RPMI7951 (cell line): ENCODE measurements at regions not wholly inside any gene's neighbourhood (a gene's known extent, or its start where the extent isn't known, plus 50 kb on each side); places are given as distances from the start of the nearest gene placed in this dataset.
A peak's percentile ranks its signal among the peaks of the same experiment; 100 is the strongest.

Source experiments
- DNase-seq: peaks from one replicate; pipeline ENCODE4 v3.0.0-alpha.2; 2012; ENCODE audit warnings: low read depth

DNA sequence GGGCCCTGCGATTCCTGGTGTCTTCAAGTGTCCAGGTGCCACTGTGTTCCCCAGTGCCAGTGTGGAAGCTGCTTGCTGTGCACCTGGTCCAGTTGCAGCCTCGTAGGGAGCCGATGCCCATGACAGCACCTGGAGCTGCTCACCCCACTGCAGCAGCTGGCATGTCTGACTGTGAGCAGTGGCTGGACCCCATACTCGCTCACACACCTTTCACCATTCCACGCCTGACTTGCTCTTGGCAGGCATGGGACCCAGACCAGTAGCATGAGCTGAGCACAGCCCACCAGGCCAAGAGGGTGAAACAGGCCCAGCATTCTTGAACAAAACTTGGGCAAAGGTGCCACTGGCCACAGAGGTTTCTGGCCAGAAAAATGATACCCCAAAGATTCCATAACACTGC is 124.5 kb upstream of the THY1 start:
- no peak for DNase-seq

GRCh38 chr11:119545978-119546915 is 123.3 kb upstream of the THY1 start:
- no peak for DNase-seq

DNA sequence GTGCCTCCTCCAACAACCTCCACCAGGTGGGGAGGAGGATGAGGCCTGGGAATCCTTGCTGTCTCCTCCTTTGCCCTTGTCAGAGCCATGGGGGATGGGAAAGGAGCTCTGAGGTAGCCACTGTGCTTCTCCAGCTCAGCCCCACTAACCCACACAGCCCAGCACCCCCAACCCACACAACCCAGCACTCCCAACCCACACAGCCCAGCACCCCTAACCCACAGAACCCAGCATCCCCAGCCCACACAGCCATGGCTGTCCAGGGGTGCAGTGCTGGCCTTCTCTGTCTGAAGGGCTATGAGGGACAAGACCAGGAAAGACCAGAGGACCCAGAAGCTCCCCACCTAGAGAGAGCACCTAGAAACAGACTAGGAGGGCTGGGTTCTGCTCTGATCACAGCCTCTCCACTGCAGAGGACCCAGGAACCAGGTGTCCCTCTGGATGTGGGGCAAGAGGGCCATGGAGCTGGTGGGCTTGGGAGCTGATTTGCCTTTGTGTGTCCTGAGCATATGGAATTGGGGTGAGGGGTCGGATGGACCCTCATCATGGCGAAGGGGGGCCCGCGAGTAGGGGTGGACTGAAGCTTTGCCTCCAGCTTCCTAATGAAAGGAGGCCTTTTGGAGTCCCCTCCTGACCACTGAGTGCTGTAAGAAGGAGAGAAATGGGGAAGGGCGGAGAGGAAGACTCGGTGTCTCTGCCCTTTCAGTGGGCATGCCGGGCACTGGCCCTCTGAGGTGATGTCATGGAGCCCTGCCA is 117.6 kb upstream of the THY1 start:
- no peak for DNase-seq

DNA sequence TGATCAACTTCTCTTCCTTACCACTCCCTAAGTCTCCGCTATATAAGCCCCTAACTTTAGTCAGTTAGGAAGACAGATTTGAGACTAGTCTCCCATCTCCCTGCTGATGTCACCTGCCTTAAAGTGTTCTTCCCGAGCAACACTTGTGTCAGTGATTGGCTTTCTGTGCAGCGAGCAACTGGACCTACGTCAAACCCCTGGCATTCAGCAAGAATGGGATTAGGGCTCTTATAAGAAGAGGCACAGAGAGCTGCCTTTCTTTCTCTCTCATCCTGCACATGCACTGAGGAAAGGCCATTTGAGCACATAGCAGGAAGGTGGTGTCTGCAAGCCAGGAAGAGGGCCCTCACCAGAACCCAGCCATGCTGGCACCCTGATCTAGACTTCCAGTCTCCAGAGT is 116.6 kb upstream of the THY1 start:
- no peak for DNase-seq

- no peak for DNase-seq
Measured at GRCh38 chr11:119538753-119539152, 115.8 kb upstream of the THY1 start.

DNA sequence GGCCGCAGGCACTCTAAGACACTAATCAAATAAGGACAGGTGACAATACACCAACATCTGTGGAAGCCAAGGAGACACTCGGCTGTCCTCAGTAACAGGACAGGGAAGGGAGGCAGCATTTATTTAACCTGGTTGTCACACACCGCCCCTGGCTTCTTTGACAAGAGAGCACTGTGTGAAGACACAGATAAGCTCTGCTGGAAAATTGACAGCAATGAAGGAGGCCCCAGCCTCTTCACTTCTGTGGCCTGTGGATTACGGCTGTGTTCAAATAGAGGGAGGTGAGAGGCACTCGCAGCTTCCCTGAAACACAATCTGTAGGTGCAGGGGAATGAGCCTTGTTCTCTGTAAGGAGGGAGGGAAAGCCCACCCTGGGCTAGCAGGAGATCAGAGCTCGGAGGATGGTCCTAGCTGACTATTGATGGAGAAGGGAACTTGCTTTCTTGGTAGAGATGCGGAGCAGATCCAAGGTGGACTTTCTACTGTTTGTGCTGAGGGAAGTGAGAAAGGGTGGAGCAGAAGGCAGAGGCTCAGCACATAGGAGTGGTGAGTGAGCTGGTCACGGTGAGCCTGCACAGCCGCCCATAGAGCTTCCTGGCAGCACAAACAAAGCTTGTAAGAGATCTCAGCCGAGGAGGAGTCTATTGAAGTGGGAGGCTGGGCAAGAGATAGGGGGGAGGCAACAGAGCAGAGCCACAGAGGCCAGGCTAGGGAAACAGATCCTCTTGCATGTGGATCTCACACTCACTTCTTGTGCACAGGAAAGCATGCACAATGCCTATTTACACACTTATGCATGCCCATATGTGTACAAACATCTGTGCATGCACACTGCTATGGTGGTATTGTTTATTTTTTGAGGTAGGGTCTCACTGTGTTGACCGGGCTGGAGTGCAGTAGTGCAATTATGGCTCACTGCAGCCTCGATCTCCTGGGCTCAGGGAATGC is 114.6 kb upstream of the THY1 start:
- no peak for DNase-seq

GRCh38 chr11:119536801-119537200 is 113.8 kb upstream of the THY1 start:
- no peak for DNase-seq

DNA sequence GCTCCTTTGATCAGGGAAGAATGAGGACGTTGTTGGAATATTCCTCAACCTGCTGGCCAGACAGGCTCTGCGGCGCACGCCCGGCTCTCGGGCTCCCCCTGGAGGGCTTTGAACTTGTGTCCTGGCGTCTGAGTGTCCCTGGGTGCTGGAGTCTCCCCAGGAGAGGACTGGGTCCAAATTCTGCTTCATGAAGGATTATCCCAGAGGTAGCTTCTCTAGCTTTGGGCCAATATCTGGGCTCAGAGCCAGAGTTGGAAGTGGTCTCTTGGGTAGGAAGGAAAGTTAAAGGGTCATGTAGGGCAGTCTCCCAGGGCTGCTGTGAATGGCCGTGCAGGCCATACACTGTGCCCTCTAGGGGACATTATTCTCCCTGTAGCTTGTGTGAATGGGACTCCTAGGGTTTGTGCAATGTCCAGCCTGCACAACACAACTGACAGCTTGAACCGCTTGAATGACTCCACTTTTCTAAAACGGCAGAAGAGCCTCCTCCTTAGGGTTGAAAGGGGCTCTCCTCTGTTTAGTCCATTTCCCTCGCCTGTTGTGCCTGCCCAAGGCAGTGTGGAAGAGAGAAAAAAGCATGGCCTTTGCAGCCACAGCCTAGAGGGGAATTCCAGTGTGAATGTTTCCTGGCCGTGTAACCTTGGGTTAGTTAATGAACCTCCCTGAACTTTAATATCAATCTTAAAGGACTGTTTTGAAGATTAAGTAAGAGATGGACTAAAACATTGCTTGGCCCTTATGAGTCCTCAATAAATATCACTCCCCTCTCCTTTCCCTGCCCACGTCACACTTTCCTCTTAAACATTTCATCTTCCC is 111.2 kb upstream of the THY1 start:
- DNase-seq, result peak; percentile 59

DNA sequence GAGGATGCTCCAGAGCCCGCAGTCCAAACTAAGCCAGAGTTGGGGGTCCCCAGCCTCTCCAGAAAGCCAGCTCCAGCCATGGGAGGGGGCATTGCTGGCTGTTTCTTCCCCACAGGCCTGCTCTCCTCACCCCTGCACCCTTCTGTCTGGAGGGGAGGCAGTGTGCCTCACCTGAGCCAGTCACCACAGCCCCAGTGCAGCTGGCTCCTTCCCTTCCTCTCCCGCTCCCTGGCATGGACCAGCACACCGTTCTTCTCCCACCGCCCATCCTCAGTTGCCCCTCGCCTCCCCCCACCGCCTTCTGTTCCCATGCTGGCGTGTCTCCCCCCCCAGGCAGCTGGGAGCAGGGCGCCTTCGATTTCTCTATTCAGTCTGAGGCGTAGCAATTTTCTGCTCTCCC is 110.5 kb upstream of the THY1 start:
- DNase-seq, result no peak

- no peak for DNase-seq
Measured at GRCh38 chr11:119532551-119532950, 109.6 kb upstream of the THY1 start.

DNA sequence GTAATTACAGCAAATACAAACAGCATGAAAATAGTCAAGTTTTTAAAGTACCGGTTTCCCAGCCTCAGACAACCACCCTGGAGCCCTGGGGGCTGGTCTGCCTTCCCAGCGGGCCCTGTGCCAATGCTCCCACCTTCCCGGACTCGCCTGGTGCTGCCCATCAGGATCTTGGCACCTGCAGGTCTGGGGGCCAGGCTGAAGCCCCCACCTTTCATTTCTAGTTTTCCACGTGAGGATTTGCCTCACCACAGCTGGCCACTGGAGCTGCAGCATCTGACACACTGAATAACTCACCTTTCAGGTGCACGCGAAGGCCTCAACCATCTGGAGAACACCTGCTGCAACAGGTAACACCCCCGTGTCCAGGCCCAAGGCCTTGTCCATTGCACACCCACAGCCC is 108.7 kb upstream of the THY1 start:
- no peak for DNase-seq

DNA sequence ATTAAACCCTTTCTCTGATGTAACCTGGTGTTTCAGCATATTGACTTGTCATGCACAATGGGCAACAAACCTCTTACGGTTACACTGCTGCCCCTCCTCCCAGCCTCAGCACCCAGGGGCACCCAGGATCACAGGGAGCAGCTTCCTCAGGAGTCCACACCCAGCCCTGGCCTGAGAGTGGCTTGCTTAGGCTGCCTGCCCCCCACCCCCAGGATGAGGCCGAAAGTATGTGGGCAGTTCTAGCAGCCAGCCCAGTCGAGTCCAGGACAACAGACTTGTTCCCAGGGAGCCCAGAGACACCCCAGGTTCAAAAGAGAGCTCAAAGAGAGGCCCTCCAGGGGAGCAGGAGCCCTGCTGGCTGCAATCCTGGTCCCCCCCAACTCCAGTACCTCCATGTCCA is 108.1 kb upstream of the THY1 start:
- no peak for DNase-seq

DNA sequence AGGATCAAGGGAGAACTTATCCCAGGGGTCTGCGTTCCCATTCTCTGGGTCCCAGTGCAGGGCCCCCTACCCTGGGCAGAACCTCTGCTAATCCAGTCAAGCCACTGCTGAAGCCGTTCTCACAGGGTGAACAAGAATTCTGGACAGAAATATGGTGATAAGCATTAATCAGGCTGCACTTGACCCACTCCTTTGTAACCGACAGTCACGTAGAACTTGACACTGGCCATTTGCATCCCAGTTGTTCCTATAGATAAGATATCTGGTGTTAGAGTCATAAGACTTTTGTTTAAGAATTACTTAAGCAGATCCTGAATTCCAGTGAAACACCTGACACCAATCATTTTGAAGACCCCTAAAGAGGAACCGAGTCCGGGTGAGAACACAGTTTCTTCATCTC is 107.5 kb upstream of the THY1 start:
- no peak for DNase-seq

GRCh38 chr11:119529936-119530335 is 107.0 kb upstream of the THY1 start:
- no peak for DNase-seq

DNA sequence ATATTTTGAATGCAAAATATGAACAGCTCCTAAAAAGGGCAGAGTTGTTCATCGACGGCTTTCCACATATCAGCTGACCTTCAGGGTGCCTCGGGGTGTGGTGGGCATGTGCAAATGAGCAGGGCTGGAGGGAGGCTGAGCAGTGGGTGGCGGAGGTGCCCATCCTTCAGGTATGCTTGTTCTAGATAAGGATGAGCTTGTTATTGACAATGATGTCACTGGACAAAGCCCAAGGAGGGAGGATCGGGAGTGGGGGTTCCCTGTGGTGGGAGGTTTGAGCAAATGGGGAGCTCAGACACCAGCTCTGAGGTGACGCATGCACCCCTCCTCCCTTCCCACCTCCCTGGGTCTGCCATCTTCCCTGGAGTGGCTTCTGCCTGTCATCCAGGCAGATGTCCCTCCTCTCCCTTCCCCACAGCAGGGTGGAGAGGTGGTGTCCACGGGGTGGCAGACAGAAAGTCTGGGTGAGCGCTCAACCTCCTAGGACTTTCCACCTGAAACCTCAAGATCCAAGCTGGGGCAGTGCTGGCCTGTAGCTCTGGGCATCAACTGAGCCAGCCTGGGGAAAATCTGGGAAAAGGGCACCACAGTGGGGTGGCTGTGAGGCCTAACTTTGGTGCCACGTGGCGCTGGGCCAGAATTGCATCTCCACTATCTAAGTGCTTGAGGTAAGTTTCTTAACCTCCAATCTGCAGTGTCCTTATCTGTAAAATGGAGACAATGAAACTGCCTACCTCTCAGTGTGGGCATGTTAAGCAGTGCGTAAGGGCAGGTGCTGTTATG is 106.3 kb upstream of the THY1 start:
- DNase-seq, result no peak

GRCh38 chr11:119525867-119526196 is 102.9 kb upstream of the THY1 start:
- DNase-seq, result no peak

- DNase-seq, result no peak
Measured at GRCh38 chr11:119525180-119525866, 102.4 kb upstream of the THY1 start.

GRCh38 chr11:119523539-119524157 is 100.7 kb upstream of the THY1 start:
- DNase-seq, result no peak

DNA sequence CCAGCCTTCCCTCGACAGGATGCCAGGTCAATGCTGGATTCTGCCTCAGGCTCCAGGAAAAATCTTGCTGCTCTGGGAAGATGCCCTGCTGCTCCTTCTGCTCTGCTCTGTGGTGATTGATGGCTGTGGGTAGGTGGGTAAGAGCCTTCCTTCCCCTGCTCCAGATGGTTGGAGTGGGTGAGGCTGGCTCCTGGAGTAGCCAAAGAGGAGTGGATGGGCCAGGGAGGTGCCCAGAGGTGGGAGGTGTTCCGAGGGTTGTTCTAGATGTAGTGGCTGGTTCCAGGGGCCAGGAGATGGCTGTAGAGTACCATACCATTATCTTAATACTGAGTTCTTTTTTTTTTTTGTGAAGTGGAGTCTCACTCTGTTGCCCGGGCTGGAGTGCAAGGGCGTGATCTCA is 99.6 kb upstream of the THY1 start:
- DNase-seq, result no peak
